ENCODE measurements at regions not wholly inside any gene's neighbourhood (a gene's known extent, or its start where the extent isn't known, plus 50 kb on each side); places are given as distances from the start of the nearest gene placed in this dataset.

DNA sequence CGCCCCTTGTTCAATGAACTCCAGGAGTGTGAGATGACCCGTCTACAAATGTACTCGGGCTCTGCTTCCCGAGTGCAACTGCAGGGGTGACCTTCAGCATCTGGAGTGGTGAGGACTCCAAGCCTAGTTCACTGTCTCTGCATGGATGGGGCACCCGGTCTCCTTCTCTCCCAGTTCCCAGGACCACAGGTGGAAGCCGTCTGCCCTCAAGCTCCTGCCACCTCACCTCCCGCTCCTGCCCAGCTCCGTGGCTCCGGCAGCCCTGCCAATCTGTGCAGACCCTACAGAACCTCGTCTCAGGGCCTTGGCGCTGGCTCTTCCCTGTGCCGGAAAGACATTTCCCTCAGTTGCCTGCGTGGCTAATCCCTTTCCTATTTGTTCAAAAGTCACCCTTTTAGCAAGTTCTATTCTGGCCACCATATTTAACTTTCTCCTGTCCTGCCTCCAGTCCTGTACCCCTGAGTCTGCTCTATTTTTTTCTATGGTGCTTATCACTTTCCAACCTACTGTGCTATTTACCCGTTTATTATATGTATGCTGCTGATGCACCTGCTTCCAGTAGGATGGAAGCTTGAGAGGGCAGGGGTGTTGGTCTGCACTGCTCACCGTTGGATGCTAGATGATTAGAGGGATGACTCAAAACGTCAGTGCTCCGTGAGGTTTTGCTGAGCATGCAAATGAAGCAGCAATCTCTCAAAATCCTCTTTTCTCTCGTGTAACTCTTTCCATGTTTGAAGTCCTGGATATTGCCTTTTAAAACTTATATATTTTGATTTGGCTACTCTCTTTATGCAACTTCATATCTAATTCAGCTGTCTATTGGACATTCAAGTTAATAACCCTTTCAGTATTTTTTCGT is 641.4 kb downstream of the ACTR3B start:
- TF ChIP-seq, protein P1, sequence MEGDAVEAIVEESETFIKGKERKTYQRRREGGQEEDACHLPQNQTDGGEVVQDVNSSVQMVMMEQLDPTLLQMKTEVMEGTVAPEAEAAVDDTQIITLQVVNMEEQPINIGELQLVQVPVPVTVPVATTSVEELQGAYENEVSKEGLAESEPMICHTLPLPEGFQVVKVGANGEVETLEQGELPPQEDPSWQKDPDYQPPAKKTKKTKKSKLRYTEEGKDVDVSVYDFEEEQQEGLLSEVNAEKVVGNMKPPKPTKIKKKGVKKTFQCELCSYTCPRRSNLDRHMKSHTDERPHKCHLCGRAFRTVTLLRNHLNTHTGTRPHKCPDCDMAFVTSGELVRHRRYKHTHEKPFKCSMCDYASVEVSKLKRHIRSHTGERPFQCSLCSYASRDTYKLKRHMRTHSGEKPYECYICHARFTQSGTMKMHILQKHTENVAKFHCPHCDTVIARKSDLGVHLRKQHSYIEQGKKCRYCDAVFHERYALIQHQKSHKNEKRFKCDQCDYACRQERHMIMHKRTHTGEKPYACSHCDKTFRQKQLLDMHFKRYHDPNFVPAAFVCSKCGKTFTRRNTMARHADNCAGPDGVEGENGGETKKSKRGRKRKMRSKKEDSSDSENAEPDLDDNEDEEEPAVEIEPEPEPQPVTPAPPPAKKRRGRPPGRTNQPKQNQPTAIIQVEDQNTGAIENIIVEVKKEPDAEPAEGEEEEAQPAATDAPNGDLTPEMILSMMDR (IDR thresholded peaks at IDR 0.05): no peak
- TF ChIP-seq POLR2A (IDR thresholded peaks at IDR 0.05): no peak

Measured in thyroid gland (tissue), 4 donors.